T-cell (primary cell): ENCODE measurements at regions not wholly inside any gene's neighbourhood (a gene's known extent, or its start where the extent isn't known, plus 50 kb on each side); places are given as distances from the start of the nearest gene placed in this dataset.

Source experiments
- ATAC-seq, 4 experiments: fragments of 200-7000 bp in 3 of 4; fragments of 150-1000 bp in 1 of 4; cut with Tn5 transposase; replicated peaks in 1 of 4; 1 replicate in 3 of 4; 2 replicates in 1 of 4; pipeline ENCODE4 v1.10.0; 2021; ENCODE audit warnings: moderate library complexity in 3 of 4, mild to moderate bottlenecking in 2 of 4, moderate number of reproducible peaks in 1 of 4
- CTCF ChIA-PET, 2 donors: fragments of 300-600 bp; sonication (Branson Sonifier 250); formaldehyde crosslinking; loops; one replicate each; lab custom pipeline; 2022; ENCODE audit warnings: antibody characterized with exemption in 2 of 2; lab: Charles Lee
- POLR2A ChIA-PET, 2 donors: fragments of 300-600 bp; sonication (Branson Sonifier 250); formaldehyde crosslinking; loops; one replicate each; lab custom pipeline; 2022; ENCODE audit warnings: antibody characterized with exemption in 2 of 2; lab: Charles Lee
- DNase-seq, 35 experiments: peaks; one replicate each; pipeline versions ENCODE4 v3.0.0 to v3.0.0-alpha.2; 2013 to 2023
- H3K27ac ChIP-seq: one replicate; pipeline ENCODE4 v1.5.1; 2013; ENCODE audit warnings: low read length
- H3K27me3 ChIP-seq, 2 experiments: replicated peaks in 1 of 2; 1 replicate in 1 of 2; 2 replicates in 1 of 2; pipeline versions ENCODE4 v1.6.1 to v1.7.0; 2013; ENCODE audit warnings: low read length in 1 of 2, mixed read lengths in 1 of 2; ENCODE audit not compliant: control insufficient read depth in 2 of 2, insufficient read depth in 2 of 2; ENCODE audit errors: extremely low read depth in 1 of 2
- H3K36me3 ChIP-seq, 2 donors: 1 replicate in 1 of 2; 2 replicates in 1 of 2; pipeline versions ENCODE4 v1.6.1 to v1.7.0; 2013; ENCODE audit warnings: low read length in 1 of 2; ENCODE audit not compliant: control insufficient read depth in 2 of 2, insufficient read depth in 1 of 2; ENCODE audit errors: extremely low read depth in 1 of 2
- H3K4me1 ChIP-seq, 2 experiments: 1 replicate in 1 of 2; 2 replicates in 1 of 2; pipeline versions ENCODE4 v1.6.1 to v1.7.0; 2013; ENCODE audit warnings: low read length in 2 of 2, mixed read lengths in 1 of 2; ENCODE audit not compliant: insufficient read depth in 2 of 2, control insufficient read depth in 1 of 2; ENCODE audit errors: extremely low read depth in 1 of 2
- H3K4me3 ChIP-seq, 2 donors: 1 replicate in 1 of 2; 2 replicates in 1 of 2; pipeline versions ENCODE4 v1.5.1 to v1.7.0; 2013; ENCODE audit warnings: mild to moderate bottlenecking in 2 of 2, low read length in 1 of 2, moderate library complexity in 1 of 2; ENCODE audit not compliant: control insufficient read depth in 1 of 2; ENCODE audit errors: extremely low read depth in 1 of 2
- H3K9me3 ChIP-seq: 2 replicates; pipeline ENCODE4 v1.7.0; 2013
- H3K27ac Mint-ChIP-seq, 2 donors: one replicate each; pipeline ENCODE4 v1.8.0; 2020 to 2021; ENCODE audit warnings: mild to moderate bottlenecking in 2 of 2, mixed read lengths in 2 of 2
- H3K27me3 Mint-ChIP-seq, 2 donors: one replicate each; pipeline ENCODE4 v1.8.0; 2021 to 2022; ENCODE audit warnings: mixed read lengths in 2 of 2
- H3K36me3 Mint-ChIP-seq: one replicate; pipeline ENCODE4 v1.8.0; 2021; ENCODE audit warnings: mixed read lengths
- H3K4me1 Mint-ChIP-seq, 3 donors: one replicate each; pipeline ENCODE4 v1.8.0; 2020 to 2022; ENCODE audit warnings: mixed read lengths in 3 of 3, mild to moderate bottlenecking in 1 of 3
- H3K4me3 Mint-ChIP-seq, 3 donors: one replicate each; pipeline ENCODE4 v1.8.0; 2020 to 2022; ENCODE audit warnings: mild to moderate bottlenecking in 3 of 3, mixed read lengths in 3 of 3, moderate library complexity in 3 of 3
- H3K9me3 Mint-ChIP-seq, 3 donors: one replicate each; pipeline ENCODE4 v1.8.0; 2020 to 2022; ENCODE audit warnings: mixed read lengths in 3 of 3
- WGBS: methylation state at CpG from one replicate; pipeline ENCODE4 v1.1.5; 2013; ENCODE audit warnings: missing lambda C conversion rate; ENCODE audit not compliant: insufficient coverage; 5-methylcytosine and 5-hydroxymethylcytosine counted together

DNA sequence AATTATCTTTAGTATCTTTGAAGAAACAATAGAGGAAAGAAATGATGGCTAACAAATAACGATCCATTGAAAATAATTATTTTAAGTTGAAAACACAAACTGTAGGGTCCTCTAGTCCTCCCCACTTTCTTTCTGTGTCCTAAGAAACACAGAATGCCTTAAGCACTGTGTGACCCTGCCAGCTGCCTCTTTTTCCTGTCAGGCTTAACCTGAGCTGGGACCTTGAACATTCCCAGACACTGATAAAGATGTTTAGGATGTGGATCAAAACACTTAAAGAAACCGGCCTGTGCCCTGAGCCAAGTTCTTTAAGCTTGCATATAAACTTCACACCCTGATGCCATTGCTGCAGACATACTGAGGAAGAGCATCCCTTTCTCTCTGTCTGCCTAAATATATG lies 755.4 kb upstream of the VRK2 start:
- H3K27ac ChIP-seq: no peak overlapping the region
- H3K4me3 ChIP-seq: no peak overlapping the region
- POLR2A ChIA-PET: no interaction called here
- 100% methylated on average over 1 of the region's 2 CpGs for WGBS
- no peaks in the 10 kb centered on the region for H3K4me1 ChIP-seq
- no peak overlapping the region for H3K4me3 Mint-ChIP-seq
- no peaks in the 10 kb centered on the region for H3K36me3 ChIP-seq
- H3K27ac Mint-ChIP-seq: no peak overlapping the region
- DNase-seq (no peak), ATAC-seq (no peak)
- H3K27me3 Mint-ChIP-seq: no peaks in the 10 kb centered on the region
- H3K9me3 Mint-ChIP-seq: peaks cover 5 to 13% (median 11%) of the 10 kb centered on the region in 3 donors
- no peaks in the 10 kb centered on the region for H3K4me1 Mint-ChIP-seq
- H3K36me3 Mint-ChIP-seq: no peaks in the 10 kb centered on the region
- H3K27me3 ChIP-seq: no peaks in the 10 kb centered on the region
- CTCF ChIA-PET: no interaction called here
- H3K9me3 ChIP-seq: no peaks in the 10 kb centered on the region

DNA sequence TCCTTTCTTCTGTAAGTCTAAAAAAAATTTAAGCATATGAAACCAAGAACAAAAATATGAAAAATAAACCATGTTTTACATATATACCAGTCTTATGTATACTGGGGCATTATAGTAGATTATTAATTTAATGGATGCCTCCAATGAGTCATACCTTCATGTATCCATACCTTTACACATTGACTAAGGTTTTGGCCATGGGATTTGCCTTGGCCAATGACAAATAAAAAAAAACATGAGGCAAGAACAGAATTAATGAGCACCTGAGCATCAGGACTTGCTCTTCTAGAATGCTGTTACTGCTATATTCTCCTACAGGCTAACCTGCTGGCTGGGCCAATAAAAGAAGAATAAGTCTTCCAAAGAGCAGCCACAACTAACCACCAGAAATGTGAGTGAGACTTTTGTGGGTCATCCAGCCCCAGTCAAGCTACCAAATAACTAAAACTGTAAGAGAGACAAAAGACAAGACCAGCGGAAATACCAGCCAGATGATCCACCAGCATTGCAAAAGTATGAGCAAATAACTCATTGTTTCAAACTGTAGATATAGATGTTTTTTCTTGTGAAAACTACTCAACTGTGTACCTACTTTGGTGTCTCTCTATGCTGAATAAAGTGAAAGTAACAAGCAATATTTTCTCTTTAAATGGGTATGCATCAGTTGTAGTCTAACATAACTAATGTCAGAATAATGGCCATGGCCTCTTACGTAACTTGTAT lies 749.6 kb upstream of the VRK2 start:
- no peak overlapping the region for H3K27ac ChIP-seq
- WGBS: no CpG with 5 or more reads among the region's 2 CpGs
- ChIA-PET POLR2A (no interaction called here), CTCF (no interaction called here)
- ATAC-seq: no peak
- Mint-ChIP-seq H3K9me3 (peaks cover 3 to 10% (median 4%) of the 10 kb centered on the region in 3 donors), H3K4me1 (no peaks in the 10 kb centered on the region), H3K27me3 (no peaks in the 10 kb centered on the region), H3K27ac (no peak overlapping the region), H3K4me3 (no peak overlapping the region), H3K36me3 (no peaks in the 10 kb centered on the region)
- no peak overlapping the region for H3K4me3 ChIP-seq
- H3K27me3 ChIP-seq: no peaks in the 10 kb centered on the region
- no peaks in the 10 kb centered on the region for H3K9me3 ChIP-seq
- DNase-seq: no peak
- no peaks in the 10 kb centered on the region for H3K4me1 ChIP-seq
- H3K36me3 ChIP-seq: no peaks in the 10 kb centered on the region

GRCh38 chr2:57313678-57314077 lies 732.9 kb upstream of the VRK2 start:
- no peak overlapping the region for H3K27ac ChIP-seq
- no peak for DNase-seq
- H3K36me3 Mint-ChIP-seq: no peaks in the 10 kb centered on the region
- no peaks in the 10 kb centered on the region for H3K4me1 ChIP-seq
- no peak for ATAC-seq
- ChIA-PET CTCF (no interaction called here), POLR2A (no interaction called here)
- H3K4me1 Mint-ChIP-seq: no peaks in the 10 kb centered on the region
- 71% methylated on average over 1 of the region's 2 CpGs for WGBS
- no peaks in the 10 kb centered on the region for H3K27me3 Mint-ChIP-seq
- no peak overlapping the region for H3K4me3 Mint-ChIP-seq
- peaks cover 2% of the 10 kb centered on the region for H3K9me3 ChIP-seq
- H3K36me3 ChIP-seq: no peaks in the 10 kb centered on the region
- H3K27ac Mint-ChIP-seq: no peak overlapping the region
- no peak overlapping the region for H3K4me3 ChIP-seq
- H3K9me3 Mint-ChIP-seq: peaks cover 19 to 36% (median 22%) of the 10 kb centered on the region in 3 donors
- H3K27me3 ChIP-seq: no peaks in the 10 kb centered on the region

GRCh38 chr2:57314682-57315081 lies 731.9 kb upstream of the VRK2 start:
- CTCF ChIA-PET: no interaction called here

DNA sequence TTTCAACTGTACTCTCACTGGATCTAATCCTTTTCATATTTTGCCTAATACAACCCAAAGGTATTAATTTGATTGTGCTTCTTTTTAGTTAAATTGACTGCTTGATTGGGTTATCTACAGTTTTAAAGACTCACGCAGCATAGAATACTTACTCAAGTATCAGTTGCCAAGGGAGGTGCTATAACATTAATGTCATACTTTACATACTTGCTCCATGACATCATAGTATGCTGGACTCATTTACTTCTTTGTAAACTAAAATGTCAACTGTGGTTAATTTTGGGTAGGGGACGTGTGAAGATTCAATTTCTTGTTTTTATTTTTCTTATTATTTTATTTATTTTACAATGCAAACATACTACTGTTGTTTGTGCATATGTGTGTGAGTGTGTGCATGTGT lies 716.2 kb upstream of the VRK2 start:
- ATAC-seq: no peak
- no CpG with 5 or more reads among the region's 2 CpGs for WGBS
- Histone ChIP-seq H3K4me3 (no peak overlapping the region), H3K36me3 (no peaks in the 10 kb centered on the region), H3K4me1 (no peaks in the 10 kb centered on the region), H3K27ac (no peak overlapping the region), H3K9me3 (no peaks in the 10 kb centered on the region), H3K27me3 (no peaks in the 10 kb centered on the region)
- ChIA-PET CTCF (no interaction called here), POLR2A (no interaction called here)
- H3K9me3 Mint-ChIP-seq: peaks cover 0 to 24% (median 12%) of the 10 kb centered on the region in 3 donors
- no peak overlapping the region for H3K27ac Mint-ChIP-seq
- no peaks in the 10 kb centered on the region for H3K4me1 Mint-ChIP-seq
- no peak overlapping the region for H3K4me3 Mint-ChIP-seq
- DNase-seq: no peak
- H3K36me3 Mint-ChIP-seq: no peaks in the 10 kb centered on the region
- no peaks in the 10 kb centered on the region for H3K27me3 Mint-ChIP-seq

More at GRCh38 chr2:57314682-57315081, 731.9 kb upstream of the VRK2 start:
- Mint-ChIP-seq H3K4me3 (no peak overlapping the region), H3K4me1 (no peaks in the 10 kb centered on the region), H3K27me3 (no peaks in the 10 kb centered on the region), H3K27ac (no peak overlapping the region), H3K9me3 (peaks cover 20 to 37% (median 22%) of the 10 kb centered on the region in 3 donors), H3K36me3 (no peaks in the 10 kb centered on the region)
- H3K27me3 ChIP-seq: no peaks in the 10 kb centered on the region
- DNase-seq (no peak), ATAC-seq (no peak)
- H3K27ac ChIP-seq: no peak overlapping the region
- H3K36me3 ChIP-seq: no peaks in the 10 kb centered on the region
- POLR2A ChIA-PET: no interaction called here
- no peak overlapping the region for H3K4me3 ChIP-seq
- peaks cover 2% of the 10 kb centered on the region for H3K9me3 ChIP-seq
- H3K4me1 ChIP-seq: no peaks in the 10 kb centered on the region

DNA sequence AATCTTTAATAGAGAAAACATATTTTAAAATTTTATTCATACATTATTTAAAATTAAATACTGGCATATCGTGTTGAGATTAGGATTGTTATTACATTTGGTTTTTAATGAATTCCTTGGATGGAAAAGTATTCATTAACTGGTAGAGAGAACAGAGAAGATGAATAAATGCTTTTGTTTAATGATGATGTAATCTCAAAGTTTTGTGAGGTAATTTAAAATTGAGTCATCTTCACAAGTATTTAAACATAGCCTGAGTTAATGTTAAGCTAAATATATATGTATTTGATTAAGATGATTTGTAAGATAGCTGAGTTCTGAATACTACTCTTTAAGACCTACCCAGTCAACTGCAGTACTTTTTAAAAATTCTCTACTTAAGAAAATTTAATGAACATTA lies 713.4 kb upstream of the VRK2 start:
- H3K4me1 Mint-ChIP-seq: no peaks in the 10 kb centered on the region
- H3K4me3 Mint-ChIP-seq: no peak overlapping the region
- H3K27me3 Mint-ChIP-seq: no peaks in the 10 kb centered on the region
- no peaks in the 10 kb centered on the region for H3K36me3 ChIP-seq
- no peak overlapping the region for H3K27ac ChIP-seq
- H3K36me3 Mint-ChIP-seq: no peaks in the 10 kb centered on the region
- H3K4me1 ChIP-seq: no peaks in the 10 kb centered on the region
- peaks cover 6 to 33% (median 24%) of the 10 kb centered on the region in 3 donors for H3K9me3 Mint-ChIP-seq
- DNase-seq (no peak), ATAC-seq (no peak)
- H3K9me3 ChIP-seq: no peaks in the 10 kb centered on the region
- POLR2A ChIA-PET: no interaction called here
- no CpG with 5 or more reads among the region's 1 CpG for WGBS
- H3K27me3 ChIP-seq: no peaks in the 10 kb centered on the region
- no peak overlapping the region for H3K27ac Mint-ChIP-seq
- CTCF ChIA-PET: interaction anchor here in 1 of 2 donors (0.6 kb wide), 1 partner anchor 304 kb away, joined by 3 read pairs; no protein-coding TSS in a partner anchor
- H3K4me3 ChIP-seq: no peak overlapping the region
